Caki2 (cell line): ENCODE measurements at regions not wholly inside any gene's neighbourhood (a gene's known extent, or its start where the extent isn't known, plus 50 kb on each side); places are given as distances from the start of the nearest gene placed in this dataset.
A peak's percentile ranks its signal among the peaks of the same experiment; 100 is the strongest.

ENCODE experiments used
- DNase-seq: peaks from one replicate; pipeline ENCODE4 v3.0.0-alpha.2; 2015; ENCODE audit warnings: low read depth
- in situ Hi-C: cut with HindIII; loops from 2 replicates; pipeline ENCODE4 v1.10.0; 2016; ENCODE audit warnings: low sequenced_read_pairs, low pct_unique_long_range_greater_than_20kb, mixed read lengths

DNA sequence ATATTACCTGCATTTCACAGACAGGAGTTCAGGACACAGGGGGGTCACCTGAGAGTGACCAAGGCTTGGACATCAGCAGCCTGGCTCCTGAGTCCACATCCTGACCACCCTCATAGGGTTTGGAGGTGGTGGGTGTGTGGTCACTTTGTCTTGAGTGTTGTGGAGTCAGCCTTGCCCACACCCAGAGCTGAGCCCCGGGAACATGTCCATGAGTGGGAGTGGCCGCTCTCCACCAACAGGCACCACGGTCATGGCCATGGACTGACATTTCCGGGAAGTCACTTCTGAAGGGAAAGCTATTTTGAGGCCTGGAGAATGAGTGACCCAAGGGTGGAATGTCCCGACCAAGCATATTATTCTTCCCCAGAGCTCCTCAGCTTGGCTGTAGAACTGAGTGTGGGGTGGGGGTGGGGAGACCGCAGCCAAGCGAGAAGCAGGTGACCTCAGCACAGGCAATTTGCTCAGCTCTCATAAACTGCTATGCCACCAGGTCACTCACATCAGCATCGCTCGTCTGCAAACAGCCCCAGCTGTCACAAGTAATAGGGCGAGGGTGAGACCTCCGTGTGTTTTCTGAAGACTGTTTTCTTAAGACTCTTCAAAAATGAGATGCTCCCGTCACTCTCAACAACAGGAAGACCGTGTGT lies 348.6 kb upstream of the CDH4 start:
- DNase-seq = no peak
- in situ Hi-C loops = no loop called here

DNA sequence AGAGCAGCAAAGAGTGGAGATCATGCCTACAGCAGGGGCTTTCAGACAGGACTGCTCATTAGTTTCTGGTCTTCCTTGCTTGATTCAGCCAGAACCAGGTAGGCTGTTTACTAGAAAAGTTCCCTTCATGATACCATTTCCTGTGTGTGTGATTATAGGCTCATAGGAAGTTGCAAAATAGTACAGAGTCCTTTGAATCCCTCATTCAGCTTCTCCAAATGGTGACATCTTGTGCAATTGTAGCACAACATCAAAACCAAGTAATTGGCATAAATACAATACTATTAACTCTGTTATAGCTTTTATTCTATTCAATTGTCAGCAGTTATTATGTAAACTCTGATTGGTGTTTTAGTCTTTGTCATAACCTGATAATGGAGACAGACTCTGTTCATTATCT lies 347.3 kb upstream of the CDH4 start:
- in situ Hi-C loops = no loop called here

DNA sequence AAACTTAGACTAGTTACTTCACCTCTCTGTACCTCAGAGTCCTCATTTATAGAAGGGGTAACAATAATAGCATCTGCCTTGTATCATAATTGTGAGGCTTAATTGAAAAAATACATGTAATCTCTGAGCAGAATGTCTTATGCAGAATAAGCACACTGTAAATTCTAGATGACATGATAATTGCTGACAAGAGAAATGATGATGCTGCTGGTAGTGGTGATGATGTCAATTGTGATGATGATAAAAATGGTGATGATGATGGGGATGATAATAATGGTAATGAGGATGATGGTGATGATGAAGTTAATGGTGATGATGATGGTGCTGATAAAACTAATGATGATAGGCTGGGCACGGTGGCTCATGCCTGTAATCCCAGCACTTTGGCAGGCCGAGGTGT lies 346.1 kb upstream of the CDH4 start:
- DNase-seq = no peak
- in situ Hi-C loops = no loop called here

More for the DNA sequence above, 347.3 kb upstream of the CDH4 start:
- DNase-seq = no peak

DNA sequence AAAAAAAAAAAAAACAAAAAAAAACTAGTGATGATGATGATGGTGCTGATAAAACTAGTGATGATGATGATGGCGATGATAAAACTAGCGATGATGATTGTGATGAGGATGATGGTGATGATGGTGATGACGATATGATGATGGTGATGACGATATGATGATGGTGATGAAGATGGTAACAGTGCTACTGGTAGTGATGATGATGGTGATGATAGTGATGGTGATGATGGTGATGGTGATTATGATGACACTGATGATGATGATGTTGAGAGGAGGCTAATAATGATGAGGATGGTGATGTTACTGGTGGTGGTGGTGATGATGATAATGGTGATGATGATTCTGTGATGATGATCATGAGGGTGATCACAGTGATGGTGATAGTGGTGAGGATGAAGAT lies 345.5 kb upstream of the CDH4 start:
- in situ Hi-C loops = no loop called here
- no peak for DNase-seq

DNA sequence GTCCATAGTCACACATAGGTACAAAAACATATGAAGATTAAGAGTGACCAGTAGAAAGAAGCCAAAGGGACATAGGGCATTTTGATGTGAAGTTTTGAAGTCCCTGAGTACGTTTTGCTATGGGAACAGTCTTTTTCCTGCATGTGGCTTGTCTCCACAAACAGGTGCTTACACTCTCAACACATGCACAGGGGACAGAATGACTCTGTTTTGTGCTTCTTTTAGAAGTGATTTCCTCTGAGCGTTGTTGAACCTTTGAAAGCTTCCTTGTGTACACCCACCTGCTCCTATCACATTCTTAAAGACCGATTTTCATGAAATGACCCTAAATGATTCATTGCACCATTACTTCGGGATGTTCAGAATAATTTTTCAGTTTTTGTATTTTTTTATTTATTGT lies 338.8 kb upstream of the CDH4 start:
- no peak for DNase-seq
- in situ Hi-C loops = no loop called here

DNA sequence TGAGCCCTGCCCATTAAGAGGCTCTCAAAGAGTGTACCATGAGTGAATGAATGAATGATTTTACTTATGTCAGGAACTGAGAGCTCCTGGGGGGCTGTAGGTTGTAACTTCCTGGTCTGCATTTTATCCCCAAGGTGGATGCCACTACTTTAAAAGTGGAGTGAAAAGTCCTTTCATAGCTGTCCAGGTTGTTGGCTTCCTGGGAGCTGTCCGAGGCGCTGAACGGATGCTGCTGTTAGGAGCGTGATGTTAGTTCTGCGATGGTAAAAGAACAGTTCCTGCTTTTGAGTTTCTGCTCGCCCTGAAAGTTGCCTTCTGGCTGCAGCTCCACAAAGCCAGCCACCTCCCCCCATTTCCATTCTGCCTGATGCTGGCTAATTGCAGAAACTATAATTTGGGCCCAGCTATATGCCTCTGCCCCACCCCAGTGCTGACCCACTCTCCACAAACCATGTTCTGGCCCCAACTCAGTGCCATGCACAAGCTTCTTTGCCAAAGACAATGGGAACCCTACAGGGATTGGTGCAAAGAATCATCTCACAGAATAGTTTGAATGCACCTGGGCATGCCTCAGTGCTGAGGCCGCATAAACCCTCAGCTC lies 330.9 kb upstream of the CDH4 start:
- DNase-seq = peak; percentile 12
- in situ Hi-C loops = no loop called here

DNA sequence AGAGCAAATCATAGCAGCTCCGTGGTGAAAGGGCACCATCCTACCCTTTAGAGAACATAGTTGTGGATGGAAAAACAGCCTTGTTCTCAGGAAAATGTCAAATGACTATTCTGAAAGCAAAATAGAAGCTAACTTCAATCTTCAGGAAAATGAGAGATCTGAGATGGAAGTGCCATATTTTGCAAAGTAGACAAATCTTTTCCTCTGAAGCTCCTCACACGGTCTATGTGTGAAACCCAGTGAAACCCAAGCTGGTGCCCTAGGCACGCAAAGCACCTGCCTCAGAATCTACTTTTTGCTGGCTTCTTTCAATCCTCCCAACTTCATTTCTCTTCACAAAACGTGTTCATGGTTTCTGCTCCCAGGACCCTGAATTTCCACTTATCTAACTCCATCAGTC lies 325.2 kb upstream of the CDH4 start:
- no peak for DNase-seq

DNA sequence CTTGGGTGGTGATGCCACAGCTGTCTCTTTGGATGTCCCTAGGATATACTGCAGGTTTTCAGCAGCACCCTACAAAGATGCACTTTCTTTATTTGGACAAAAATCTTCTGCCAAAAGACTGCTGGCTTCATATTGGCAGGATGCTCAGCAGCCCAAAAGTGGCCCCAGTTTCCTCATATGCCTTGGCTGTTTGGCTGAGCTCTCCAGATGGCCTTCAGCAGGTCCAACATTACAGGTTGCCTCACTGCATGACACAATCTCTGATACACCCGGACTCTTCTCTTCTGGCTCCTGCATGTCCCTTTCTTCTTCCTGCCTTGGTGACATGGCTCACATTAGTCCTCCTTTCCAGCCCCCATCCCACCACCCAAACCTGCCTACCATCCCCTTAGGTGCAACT lies 323.7 kb upstream of the CDH4 start:
- no peak for DNase-seq
- in situ Hi-C loops = no loop called here

More for the DNA sequence above, 325.2 kb upstream of the CDH4 start:
- in situ Hi-C loops = no loop called here

DNA sequence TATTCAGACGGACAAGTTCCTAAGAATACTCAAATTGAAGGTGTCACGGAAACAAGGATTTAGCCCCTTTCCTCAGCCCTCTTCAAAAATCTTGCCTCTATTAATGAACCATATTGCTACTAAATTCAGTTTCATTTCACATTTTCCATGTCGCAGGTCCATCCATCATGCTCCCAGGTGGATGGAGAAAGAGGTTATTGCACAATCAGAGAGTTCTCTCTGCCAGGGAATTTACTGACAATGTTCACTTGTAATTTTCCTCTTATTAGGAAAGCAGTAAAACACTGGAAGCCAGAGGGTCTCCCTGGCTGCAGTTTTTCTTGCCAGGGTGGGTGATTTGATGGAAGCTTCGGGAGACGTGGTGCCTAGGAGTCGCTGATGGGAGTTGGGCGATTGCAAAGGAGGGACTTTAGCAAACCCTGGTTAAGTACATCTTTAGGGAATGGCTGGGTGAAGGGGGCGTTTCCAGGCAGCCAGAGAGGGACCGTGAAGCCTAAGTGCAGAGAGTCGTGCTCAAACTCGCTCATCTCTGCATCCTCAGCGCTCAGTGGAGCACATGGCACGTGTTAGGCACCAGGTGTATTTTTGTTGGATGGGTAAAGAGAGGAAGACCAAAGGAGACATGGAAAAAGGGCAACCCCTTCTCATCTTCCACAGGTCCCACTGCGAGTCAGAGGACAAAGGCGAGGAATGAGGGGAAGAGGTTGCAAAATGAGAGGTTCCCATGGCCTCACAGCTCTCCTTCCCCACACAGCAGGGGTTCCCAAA lies 321.9 kb upstream of the CDH4 start:
- in situ Hi-C loops = no loop called here
- DNase-seq = no peak

DNA sequence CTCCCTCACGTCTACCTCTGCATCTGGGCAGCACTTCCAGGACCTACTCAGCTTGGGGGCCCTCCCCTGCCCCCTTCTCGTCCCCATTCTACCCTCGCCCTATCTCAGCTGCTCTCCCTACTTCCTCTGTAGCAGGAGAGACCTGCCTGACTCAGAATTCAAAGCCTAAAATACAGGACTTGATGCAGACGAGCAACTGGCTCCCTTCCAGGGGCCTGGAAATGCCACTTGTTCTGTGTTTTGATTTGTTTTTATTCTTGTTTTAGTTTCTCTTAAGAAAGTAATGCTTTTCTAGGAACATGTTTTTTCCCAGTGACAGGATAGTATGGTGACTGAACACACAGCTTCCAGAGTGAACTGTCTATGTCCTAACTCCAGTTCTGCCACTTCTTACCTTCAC lies 320.4 kb upstream of the CDH4 start:
- DNase-seq = no peak
- in situ Hi-C loops = no loop called here

DNA sequence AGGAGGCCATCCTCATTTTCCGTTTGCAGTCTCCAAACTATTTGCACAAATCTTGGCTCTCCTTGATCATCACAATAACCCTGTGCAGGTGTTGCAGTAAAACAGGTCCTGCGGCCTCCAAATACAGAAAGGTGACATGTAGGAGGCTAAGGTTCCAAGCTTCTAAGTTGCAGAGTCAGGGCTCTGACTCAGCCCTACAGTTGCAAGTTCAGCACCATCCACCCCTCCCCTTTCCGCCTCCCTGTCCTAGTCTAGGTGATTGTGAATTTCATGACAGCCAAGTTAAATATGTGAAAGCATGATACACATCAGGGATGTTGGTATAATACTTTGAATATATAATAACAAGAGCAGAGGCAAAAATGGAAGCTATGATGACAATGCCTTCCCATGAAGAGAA lies 317.3 kb upstream of the CDH4 start:
- in situ Hi-C loops = no loop called here
- no peak for DNase-seq

DNA sequence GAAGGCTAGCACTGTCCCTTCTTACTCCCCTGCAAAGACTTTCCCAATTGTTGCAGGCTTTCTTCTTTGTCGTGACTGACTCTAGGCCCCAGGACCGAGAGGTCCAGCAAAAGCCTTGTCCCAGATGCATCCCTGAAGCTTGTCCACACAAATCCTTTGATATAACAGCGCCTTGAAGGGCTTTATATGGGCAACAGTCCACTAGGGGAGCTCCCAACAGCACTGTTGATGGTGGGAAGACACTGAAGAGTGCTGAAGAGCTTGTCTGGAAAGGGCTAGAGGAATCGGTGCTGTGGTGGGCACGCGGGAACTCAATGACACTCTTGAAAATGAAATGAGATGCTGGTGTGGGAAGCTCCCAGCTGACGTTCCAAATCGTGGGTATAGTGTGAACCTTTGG lies 316.1 kb upstream of the CDH4 start:
- in situ Hi-C loops = no loop called here
- no peak for DNase-seq

DNA sequence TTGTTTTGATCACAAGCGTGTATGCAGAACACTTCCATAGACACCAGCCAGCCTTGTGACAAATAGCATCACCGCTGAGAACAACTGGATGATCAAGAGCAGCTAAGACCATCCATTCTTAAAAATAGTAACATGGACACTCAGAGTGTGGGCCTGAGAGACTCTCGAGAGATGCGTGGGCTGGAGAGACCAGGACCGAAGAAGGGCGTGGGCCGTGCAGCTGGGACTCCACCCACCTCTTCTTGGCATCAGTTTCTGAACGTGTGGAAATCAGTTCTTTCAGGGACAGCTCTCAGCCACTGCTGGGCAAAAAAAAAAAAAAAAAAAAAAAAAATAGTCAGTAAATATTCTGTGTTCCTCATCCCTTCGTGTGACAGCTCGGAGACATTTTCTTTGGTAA lies 314.5 kb upstream of the CDH4 start:
- in situ Hi-C loops = no loop called here
- DNase-seq = no peak

DNA sequence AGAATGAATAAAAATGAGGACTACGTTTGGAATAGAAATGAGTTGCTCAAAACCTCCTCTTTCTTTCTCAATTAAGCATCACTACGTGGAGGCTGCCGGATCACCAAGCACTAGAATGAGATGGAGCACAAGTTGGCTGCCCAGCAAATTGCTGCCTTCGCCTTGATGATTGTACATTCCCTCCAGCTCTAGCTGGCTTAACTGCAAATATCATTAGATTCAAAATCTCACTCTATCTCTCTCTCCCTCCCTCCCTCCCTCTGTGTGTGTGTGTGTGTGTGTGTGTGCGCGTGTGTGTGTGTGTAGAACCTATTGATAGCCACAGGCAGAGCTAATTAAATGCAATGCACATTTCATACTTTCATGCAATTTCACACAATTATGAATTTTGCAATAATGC lies 310.7 kb upstream of the CDH4 start:
- in situ Hi-C loops = no loop called here

DNA sequence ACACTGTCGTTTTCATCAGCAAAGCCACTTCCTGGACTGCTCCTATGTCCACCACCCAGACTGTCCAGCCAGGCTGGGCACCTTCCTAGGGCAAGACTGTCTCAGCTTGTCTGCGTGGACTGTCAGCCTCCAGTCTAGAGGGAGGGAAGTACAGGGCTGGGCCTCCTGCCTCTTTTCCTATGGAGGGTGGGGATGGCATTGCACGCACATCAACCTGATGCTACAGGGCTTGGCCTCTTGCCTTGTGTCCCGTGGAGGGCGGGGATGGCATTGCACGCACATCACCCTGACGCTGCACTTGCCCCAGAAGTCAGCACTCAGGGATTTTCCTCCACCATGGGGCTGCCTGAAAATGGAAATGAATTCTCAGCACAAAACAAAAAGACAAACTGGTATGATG lies 304.2 kb upstream of the CDH4 start:
- in situ Hi-C loops = no loop called here
- no peak for DNase-seq

More for the DNA sequence above, 310.7 kb upstream of the CDH4 start:
- no peak for DNase-seq

DNA sequence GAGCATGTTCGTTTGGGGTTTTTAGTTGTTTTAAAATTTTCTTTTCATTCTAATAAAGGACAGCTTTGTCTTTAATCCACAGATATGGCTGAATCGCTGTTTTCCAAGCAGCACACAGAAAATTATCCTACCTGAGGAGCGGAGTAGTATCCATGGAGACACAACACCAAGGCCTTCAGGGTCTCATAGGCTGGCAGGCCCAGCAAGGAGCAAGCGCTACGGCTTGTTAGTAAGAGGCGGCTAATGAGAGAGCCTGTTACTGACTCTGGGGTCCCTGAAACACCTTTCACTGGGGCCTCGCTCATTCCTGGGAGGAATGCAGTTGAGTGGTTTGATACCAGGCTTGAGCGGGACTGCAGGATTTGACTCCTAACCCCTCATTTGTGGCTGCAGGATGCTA lies 303.8 kb upstream of the CDH4 start:
- no peak for DNase-seq
- in situ Hi-C loops = no loop called here

DNA sequence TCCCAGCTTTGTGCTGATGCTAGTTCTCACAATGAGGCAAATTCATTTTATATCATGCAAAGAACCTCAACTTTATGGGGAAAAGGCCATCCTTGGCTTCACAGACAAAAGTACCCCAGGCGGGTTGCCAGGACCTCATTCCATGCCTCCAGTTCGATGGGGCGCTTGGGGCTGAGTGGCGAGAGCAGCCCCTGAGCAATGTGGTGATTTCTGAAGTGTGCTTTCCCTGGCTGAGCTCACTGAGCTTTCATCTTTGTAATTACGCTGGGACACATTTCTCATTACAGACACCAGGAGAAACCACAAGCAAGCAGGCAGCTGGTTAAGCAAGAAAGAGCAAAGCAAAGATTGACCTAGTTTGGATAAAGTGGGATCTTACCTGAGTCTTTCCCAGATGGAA lies 301.5 kb upstream of the CDH4 start:
- in situ Hi-C loops = no loop called here
- no peak for DNase-seq

DNA sequence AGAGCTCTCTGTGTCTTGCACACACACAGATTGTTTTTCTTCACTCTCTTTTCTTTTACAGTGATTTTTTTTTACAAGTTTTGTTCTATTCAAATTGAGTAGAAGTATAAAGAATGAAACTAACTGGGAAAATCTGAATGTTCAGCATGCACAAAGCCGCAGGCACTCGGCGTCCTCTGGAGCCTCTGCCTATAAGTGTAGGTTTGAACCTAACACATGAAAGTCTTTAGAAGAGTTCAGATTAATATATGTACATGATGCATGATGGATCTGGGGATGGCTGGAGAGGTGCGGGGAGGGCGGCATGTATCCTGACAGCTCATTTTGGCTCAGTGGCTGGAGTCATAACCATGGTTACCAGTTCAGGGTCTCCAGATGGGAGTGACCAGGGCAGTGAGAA lies 301.1 kb upstream of the CDH4 start:
- in situ Hi-C loops = no loop called here
- no peak for DNase-seq

DNA sequence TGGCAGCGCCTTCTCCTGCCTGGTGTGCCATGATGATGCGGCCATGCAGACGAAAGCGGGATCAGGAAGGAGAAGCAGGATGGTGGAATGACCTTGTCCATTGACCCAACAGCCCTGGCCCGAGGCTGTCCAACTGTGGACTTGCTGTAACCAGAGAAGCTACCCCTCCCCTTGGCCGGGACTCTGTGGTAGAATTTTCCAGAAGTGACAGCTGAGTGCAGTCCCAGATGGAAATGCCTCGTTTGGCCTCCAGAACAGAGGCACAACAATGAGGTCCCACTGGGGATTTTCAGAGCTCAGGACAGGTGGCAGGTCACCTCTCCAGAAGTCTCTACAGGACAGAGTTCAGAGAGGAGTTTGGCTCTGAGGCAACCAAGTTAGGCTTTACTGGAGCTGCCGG lies 299.2 kb upstream of the CDH4 start:
- in situ Hi-C loops = no loop called here
- no peak for DNase-seq

DNA sequence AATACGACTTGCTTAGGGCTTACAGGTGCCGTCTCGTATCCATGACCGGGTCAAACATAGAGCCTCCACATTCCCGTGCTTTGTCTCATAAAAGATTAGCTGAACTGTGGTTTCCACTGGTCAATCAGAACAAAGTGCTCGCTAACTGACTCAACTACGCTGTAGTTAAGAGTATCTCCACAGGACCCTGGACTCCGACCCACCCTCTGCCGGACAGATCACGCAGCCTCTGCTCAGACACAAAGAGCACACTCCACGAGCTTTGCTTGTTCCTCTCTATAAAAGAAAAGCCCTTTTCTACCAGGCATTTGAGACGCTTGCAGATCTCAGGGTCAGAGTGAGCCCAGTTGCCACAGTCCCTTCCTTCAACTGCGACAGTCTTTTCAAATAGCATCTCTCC lies 298.7 kb upstream of the CDH4 start:
- in situ Hi-C loops = no loop called here
- DNase-seq = no peak
